Osteoblast (primary cell): ENCODE measurements at regions not wholly inside any gene's neighbourhood (a gene's known extent, or its start where the extent isn't known, plus 50 kb on each side); places are given as distances from the start of the nearest gene placed in this dataset.

ENCODE experiments used
- DNase-seq: peaks from one replicate; pipeline ENCODE4 v3.0.0; 2011; ENCODE audit warnings: low spot score, mixed read lengths; ENCODE audit not compliant: insufficient read length; ENCODE audit errors: missing footprints
- H2AFZ ChIP-seq: 2 replicates; pipeline ENCODE4 v1.6.0; 2011; ENCODE audit warnings: mild to moderate bottlenecking, low read length
- H3K27ac ChIP-seq: 2 replicates; pipeline ENCODE4 v1.5.1; 2011; ENCODE audit warnings: mild to moderate bottlenecking, low read depth, low read length, moderate library complexity
- H3K27me3 ChIP-seq: 2 replicates; pipeline ENCODE4 v1.6.0; 2012; ENCODE audit warnings: mild to moderate bottlenecking, control low read depth, inconsistent platforms, low read length, moderate library complexity; ENCODE audit not compliant: insufficient read depth
- H3K36me3 ChIP-seq: 2 replicates; pipeline ENCODE4 v1.5.1; 2011; ENCODE audit warnings: mild to moderate bottlenecking, low read length, control low read depth, moderate library complexity; ENCODE audit not compliant: insufficient read depth
- H3K4me1 ChIP-seq: 2 replicates; pipeline ENCODE4 v1.5.1; 2011; ENCODE audit warnings: mild to moderate bottlenecking, low read length, control low read depth, moderate library complexity; ENCODE audit not compliant: insufficient read depth
- H3K4me2 ChIP-seq: 2 replicates; pipeline ENCODE4 v1.6.0; 2011; ENCODE audit warnings: mild to moderate bottlenecking, low read length; ENCODE audit not compliant: insufficient read depth
- H3K4me3 ChIP-seq: fragments of 200-600 bp; sonication (generic); 3 replicates; pipeline ENCODE4 v1.5.1; 2012; ENCODE audit warnings: mild to moderate bottlenecking, low read length, inconsistent platforms; ENCODE audit not compliant: insufficient read depth
- H3K79me2 ChIP-seq: 2 replicates; pipeline ENCODE4 v1.6.0; 2012; ENCODE audit warnings: mild to moderate bottlenecking, low read length, control low read depth, inconsistent platforms; ENCODE audit not compliant: insufficient read depth
- H3K9me3 ChIP-seq: 2 replicates; pipeline ENCODE4 v1.5.1; 2011; ENCODE audit warnings: low read depth, low read length, control low read depth
- H4K20me1 ChIP-seq: 2 replicates; pipeline ENCODE4 v1.6.0; 2012; ENCODE audit warnings: mild to moderate bottlenecking, low read length, control low read depth; ENCODE audit not compliant: insufficient read depth
- CTCF ChIP-seq: IDR thresholded peaks from 2 replicates; pipeline ENCODE4 v1.5.1; 2011; ENCODE audit warnings: mild to moderate bottlenecking, low read depth, low read length, moderate library complexity; ENCODE audit errors: extremely low read depth

- H3K4me1 ChIP-seq = no peaks in the 10 kb centered on the region
- no peak overlapping the region for H3K27ac ChIP-seq
- no peaks in the 10 kb centered on the region for H3K27me3 ChIP-seq
- no peaks in the 10 kb centered on the region for H3K36me3 ChIP-seq
- no peak for TF ChIP-seq CTCF
- no peaks in the 10 kb centered on the region for H3K9me3 ChIP-seq
- no peaks in the 10 kb centered on the region for H4K20me1 ChIP-seq
- no peak overlapping the region for H3K4me3 ChIP-seq
- H3K79me2 ChIP-seq = no peaks in the 10 kb centered on the region
- H2AFZ ChIP-seq = no peak overlapping the region
- H3K4me2 ChIP-seq = no peak overlapping the region
- no peak for DNase-seq
These were observed 527.5 kb downstream of the COL11A1 start for GRCh38 chr1:102580806-102581205.

DNA sequence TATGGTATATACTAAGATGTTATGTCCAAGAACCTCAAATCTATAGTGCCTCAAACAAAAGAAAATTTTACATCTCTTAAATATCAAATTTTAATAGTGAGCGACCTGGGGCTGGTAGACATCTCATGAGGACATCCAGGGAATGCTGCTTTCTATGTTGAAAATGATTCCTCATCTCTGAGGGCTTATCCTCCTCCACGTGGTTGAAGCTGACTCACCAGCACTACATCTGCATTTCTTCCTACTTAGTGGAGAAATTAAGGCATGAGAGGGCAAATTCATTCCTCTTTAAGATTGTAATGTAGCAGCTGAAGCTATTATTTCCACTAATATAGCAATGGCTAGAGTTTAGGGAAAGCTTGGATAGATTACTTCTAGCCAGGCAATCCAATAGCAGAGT lies 529.5 kb downstream of the COL11A1 start:
- Histone ChIP-seq H3K4me3 (no peak overlapping the region), H3K27me3 (no peaks in the 10 kb centered on the region), H3K36me3 (no peaks in the 10 kb centered on the region), H3K4me2 (no peak overlapping the region), H3K9me3 (no peaks in the 10 kb centered on the region), H2AFZ (no peak overlapping the region), H4K20me1 (no peaks in the 10 kb centered on the region), H3K4me1 (no peaks in the 10 kb centered on the region), H3K79me2 (no peaks in the 10 kb centered on the region), H3K27ac (no peak overlapping the region)
- no peak for TF ChIP-seq CTCF
- no peak for DNase-seq

- no peak overlapping the region for H3K4me3 ChIP-seq
- no peaks in the 10 kb centered on the region for H3K27me3 ChIP-seq
- no peaks in the 10 kb centered on the region for H3K36me3 ChIP-seq
- DNase-seq = no peak
- no peaks in the 10 kb centered on the region for H3K9me3 ChIP-seq
- no peak overlapping the region for H2AFZ ChIP-seq
- H3K4me2 ChIP-seq = no peak overlapping the region
- TF ChIP-seq CTCF = no peak
- H3K27ac ChIP-seq = no peak overlapping the region
- no peaks in the 10 kb centered on the region for H3K79me2 ChIP-seq
- H3K4me1 ChIP-seq = no peaks in the 10 kb centered on the region
- no peaks in the 10 kb centered on the region for H4K20me1 ChIP-seq
These were observed 535.7 kb downstream of the COL11A1 start for GRCh38 chr1:102572637-102573036.

DNA sequence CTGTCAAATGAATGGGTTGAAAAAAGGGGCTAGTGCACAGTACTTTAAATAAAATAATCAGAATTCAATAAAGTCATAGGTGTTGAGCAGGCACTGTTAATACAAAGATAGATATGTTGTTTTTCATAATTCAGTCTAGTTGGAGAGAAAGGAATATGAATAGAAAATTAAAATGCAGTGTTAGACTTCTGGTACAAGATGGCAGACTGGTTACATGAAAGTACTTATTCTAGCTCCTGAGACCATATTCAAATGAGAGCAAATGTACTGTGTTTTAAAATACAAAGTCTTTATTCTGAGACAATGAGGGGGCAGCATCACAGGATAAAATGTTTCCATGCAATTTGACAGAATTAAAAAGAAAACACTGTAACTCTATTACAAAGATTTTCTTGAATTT lies 542.1 kb downstream of the COL11A1 start:
- Histone ChIP-seq H2AFZ (no peak overlapping the region), H3K79me2 (no peaks in the 10 kb centered on the region), H3K27ac (no peak overlapping the region), H4K20me1 (no peaks in the 10 kb centered on the region), H3K9me3 (no peaks in the 10 kb centered on the region), H3K36me3 (no peaks in the 10 kb centered on the region), H3K4me1 (no peaks in the 10 kb centered on the region), H3K4me2 (no peak overlapping the region), H3K4me3 (no peak overlapping the region), H3K27me3 (no peaks in the 10 kb centered on the region)
- no peak for TF ChIP-seq CTCF
- DNase-seq = no peak
